ENCODE measurements at regions not wholly inside any gene's neighbourhood (a gene's known extent, or its start where the extent isn't known, plus 50 kb on each side); places are given as distances from the start of the nearest gene placed in this dataset.

DNA sequence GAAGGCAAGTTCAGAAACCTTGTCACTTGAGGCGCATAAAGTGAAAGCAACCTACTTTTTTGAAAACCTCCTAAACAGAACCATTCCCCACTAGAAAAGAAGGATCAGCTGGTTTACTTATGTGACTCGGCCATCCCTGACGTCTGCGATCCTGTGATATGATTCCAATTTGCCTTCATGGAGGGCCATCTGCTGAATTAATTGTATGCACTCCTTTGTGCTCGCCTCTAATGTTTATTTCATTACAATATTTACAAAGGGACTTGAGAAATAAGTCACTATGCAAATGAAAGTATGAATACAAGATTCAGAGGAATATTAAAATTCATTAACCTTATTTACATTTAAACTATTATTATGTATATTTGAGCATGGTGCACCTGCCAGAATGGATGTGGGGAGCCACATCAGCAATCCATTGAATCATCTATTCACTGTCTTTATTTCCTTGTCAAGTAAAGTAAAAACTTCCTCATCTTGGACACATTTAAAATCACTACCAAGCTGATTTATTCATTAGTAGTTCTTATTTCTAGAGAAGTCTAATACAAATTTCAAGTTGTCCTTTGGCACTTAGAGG, 96.5 kb downstream of the RBM43 start:
- no peak for TF ChIP-seq EZH2 (IDR thresholded peaks at IDR 0.05; ENCODE audit: insufficient read depth, low read length)
- TF ChIP-seq, protein P1, sequence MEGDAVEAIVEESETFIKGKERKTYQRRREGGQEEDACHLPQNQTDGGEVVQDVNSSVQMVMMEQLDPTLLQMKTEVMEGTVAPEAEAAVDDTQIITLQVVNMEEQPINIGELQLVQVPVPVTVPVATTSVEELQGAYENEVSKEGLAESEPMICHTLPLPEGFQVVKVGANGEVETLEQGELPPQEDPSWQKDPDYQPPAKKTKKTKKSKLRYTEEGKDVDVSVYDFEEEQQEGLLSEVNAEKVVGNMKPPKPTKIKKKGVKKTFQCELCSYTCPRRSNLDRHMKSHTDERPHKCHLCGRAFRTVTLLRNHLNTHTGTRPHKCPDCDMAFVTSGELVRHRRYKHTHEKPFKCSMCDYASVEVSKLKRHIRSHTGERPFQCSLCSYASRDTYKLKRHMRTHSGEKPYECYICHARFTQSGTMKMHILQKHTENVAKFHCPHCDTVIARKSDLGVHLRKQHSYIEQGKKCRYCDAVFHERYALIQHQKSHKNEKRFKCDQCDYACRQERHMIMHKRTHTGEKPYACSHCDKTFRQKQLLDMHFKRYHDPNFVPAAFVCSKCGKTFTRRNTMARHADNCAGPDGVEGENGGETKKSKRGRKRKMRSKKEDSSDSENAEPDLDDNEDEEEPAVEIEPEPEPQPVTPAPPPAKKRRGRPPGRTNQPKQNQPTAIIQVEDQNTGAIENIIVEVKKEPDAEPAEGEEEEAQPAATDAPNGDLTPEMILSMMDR (IDR thresholded peaks at IDR 0.05; ENCODE audit: insufficient read depth, low read depth, low read length): no peak
- H3K36me3 ChIP-seq (ENCODE audit: insufficient read depth, low read length): no peaks in the 10 kb centered on the region
- no peak for FAIRE-seq
- no peak overlapping the region for H2AFZ ChIP-seq (ENCODE audit: low read depth, low read length)
- no peaks in the 10 kb centered on the region for H3K9me3 ChIP-seq (ENCODE audit: insufficient read depth, low read depth, low read length)
- H3K4me1 Mint-ChIP-seq (ENCODE audit: low read depth, unreplicated experiment): no peaks in the 10 kb centered on the region
- no peaks in the 10 kb centered on the region for H4K20me1 ChIP-seq (ENCODE audit: insufficient read depth, low read length)
- no peaks in the 10 kb centered on the region for H3K79me2 ChIP-seq (ENCODE audit: insufficient read depth, low read length)
- peaks cover 18% of the 10 kb centered on the region for H3K27me3 Mint-ChIP-seq (ENCODE audit: low read depth, unreplicated experiment)
- H3K9me3 Mint-ChIP-seq (ENCODE audit: unreplicated experiment): no peaks in the 10 kb centered on the region
- no peak overlapping the region for H3K4me2 ChIP-seq (ENCODE audit: low read length)
- H3K4me3 Mint-ChIP-seq (ENCODE audit: unreplicated experiment): no peak overlapping the region
- no peaks in the 10 kb centered on the region for H3K27me3 ChIP-seq (ENCODE audit: insufficient read depth, low read length)
- no peaks in the 10 kb centered on the region for H3K4me1 ChIP-seq (ENCODE audit: insufficient read depth, low read length)
- H3K9ac ChIP-seq (ENCODE audit: low read length): no peak overlapping the region
- H3K36me3 Mint-ChIP-seq (ENCODE audit: low read depth, unreplicated experiment): no peaks in the 10 kb centered on the region
- DNase-seq (ENCODE audit: low read depth): no peak
- no peak overlapping the region for H3K27ac Mint-ChIP-seq (ENCODE audit: unreplicated experiment)
- no peak overlapping the region for H3K27ac ChIP-seq (ENCODE audit: low read depth, low read length)
- no peak overlapping the region for H3K4me3 ChIP-seq (ENCODE audit: insufficient read depth, low read depth, low read length)

DNA sequence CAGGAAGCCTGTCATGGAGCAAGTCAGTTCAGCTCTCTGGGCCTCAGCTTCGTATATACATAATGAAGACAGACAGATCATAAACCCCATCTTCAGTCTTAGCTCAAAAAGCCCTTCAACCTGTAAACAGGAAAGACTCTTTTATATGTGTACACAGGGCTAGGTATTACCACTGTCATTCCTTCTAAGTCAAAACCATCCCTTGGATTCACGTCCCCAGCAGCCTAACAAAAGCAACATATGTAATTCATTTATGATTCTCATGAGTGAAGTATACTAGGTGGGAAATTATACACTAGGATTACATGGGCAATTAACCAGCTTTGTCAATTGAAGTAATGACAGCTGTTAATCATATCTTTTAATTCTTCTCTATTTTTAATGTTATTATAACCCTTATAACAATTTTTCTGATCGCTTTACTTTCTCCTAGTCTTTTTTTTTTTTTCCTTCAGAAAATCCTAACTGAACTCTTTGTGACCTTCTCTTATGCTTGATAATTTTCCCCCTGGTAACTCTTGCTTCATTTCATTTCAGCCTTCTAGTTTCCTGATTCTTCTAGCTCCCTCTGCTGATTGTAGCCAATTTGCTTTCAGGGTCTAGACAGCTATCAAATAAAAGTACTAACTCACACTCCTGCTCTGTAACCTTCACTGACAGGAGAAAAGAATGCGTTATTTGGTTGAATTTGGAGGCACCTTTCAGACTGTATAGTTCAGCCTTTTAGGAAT, 99.7 kb downstream of the RBM43 start:
- peaks cover 5% of the 10 kb centered on the region for H3K4me1 Mint-ChIP-seq (ENCODE audit: low read depth, unreplicated experiment)

More for the DNA sequence above, 99.7 kb downstream of the RBM43 start:
- no peak overlapping the region for H3K27ac Mint-ChIP-seq (ENCODE audit: unreplicated experiment)
- no peaks in the 10 kb centered on the region for H4K20me1 ChIP-seq (ENCODE audit: insufficient read depth, low read length)
- no peaks in the 10 kb centered on the region for H3K4me1 ChIP-seq (ENCODE audit: insufficient read depth, low read length)
- no peak overlapping the region for H3K4me2 ChIP-seq (ENCODE audit: low read length)
- DNase-seq (ENCODE audit: low read depth): peak; percentile 23
- H3K36me3 Mint-ChIP-seq (ENCODE audit: low read depth, unreplicated experiment): no peaks in the 10 kb centered on the region
- no peaks in the 10 kb centered on the region for H3K9me3 ChIP-seq (ENCODE audit: insufficient read depth, low read depth, low read length)
- no peaks in the 10 kb centered on the region for H3K27me3 ChIP-seq (ENCODE audit: insufficient read depth, low read length)
- no peak overlapping the region for H3K4me3 ChIP-seq (ENCODE audit: insufficient read depth, low read depth, low read length)
- H3K4me3 Mint-ChIP-seq (ENCODE audit: unreplicated experiment): no peak overlapping the region
- no peaks in the 10 kb centered on the region for H3K79me2 ChIP-seq (ENCODE audit: insufficient read depth, low read length)
- no peak for TF ChIP-seq EZH2 (IDR thresholded peaks at IDR 0.05; ENCODE audit: insufficient read depth, low read length)
- TF ChIP-seq, protein P1 (IDR thresholded peaks at IDR 0.05; ENCODE audit: insufficient read depth, low read depth, low read length): peak; percentile 5
- no peak overlapping the region for H2AFZ ChIP-seq (ENCODE audit: low read depth, low read length)
- H3K36me3 ChIP-seq (ENCODE audit: insufficient read depth, low read length): no peaks in the 10 kb centered on the region
- peaks cover 16% of the 10 kb centered on the region for H3K27me3 Mint-ChIP-seq (ENCODE audit: low read depth, unreplicated experiment)
- no peak for FAIRE-seq
- H3K9ac ChIP-seq (ENCODE audit: low read length): no peak overlapping the region
- H3K27ac ChIP-seq (ENCODE audit: low read depth, low read length): no peak overlapping the region
- H3K9me3 Mint-ChIP-seq (ENCODE audit: unreplicated experiment): no peaks in the 10 kb centered on the region

Measured in astrocyte (in vitro differentiated cells and primary cell).